ENCODE measurements at regions not wholly inside any gene's neighbourhood (a gene's known extent, or its start where the extent isn't known, plus 50 kb on each side); places are given as distances from the start of the nearest gene placed in this dataset.
"Not testable (repeated sequence)": the region's sequence is repeated elsewhere in the genome, so short reads cannot be mapped to it uniquely, and the experiment has no call there.

- Histone ChIP-seq H3F3A (ENCODE audit: low read depth) (no peaks in the 10 kb centered on the region), H3K4me3 (ENCODE audit: low read length, poor library complexity, severe bottlenecking) (no peak overlapping the region), H4K20me1 (ENCODE audit: insufficient read depth, low read length, poor library complexity, severe bottlenecking) (no peaks in the 10 kb centered on the region), H3K9ac (ENCODE audit: low read depth, low read length, poor library complexity, severe bottlenecking) (no peak overlapping the region), H3K36me3 (ENCODE audit: insufficient read depth, low read length) (no peaks in the 10 kb centered on the region), H2AFZ (ENCODE audit: low read length) (no peak overlapping the region), H3K4me1 (ENCODE audit: insufficient read depth, low read length, poor library complexity, severe bottlenecking) (no peaks in the 10 kb centered on the region), H3K79me2 (ENCODE audit: insufficient read depth, low read length) (no peaks in the 10 kb centered on the region), H3K9me3 (ENCODE audit: insufficient read depth, low read depth, low read length) (no peaks in the 10 kb centered on the region), H3K9me2 (replicated peaks; ENCODE audit: low read depth, low read length) (no peaks in the 10 kb centered on the region), H3K27me3 (ENCODE audit: insufficient read depth, low read length, poor library complexity, severe bottlenecking) (no peaks in the 10 kb centered on the region), H3K4me2 (ENCODE audit: low read depth, low read length, poor library complexity, severe bottlenecking) (no peak overlapping the region)
- no peak for TF ChIP-seq CTCF (conservative IDR thresholded peaks at IDR 0.05; ENCODE audit: low read length)
- no peak for TF ChIP-seq EZH2phosphoT487 (IDR thresholded peaks at IDR 0.05; ENCODE audit: borderline replicate concordance)
Measured at GRCh38 chr6:134663800-134664535, 285.9 kb downstream of the ALDH8A1 start.

GRCh38 chr6:134663356-134663755 lies 286.5 kb downstream of the ALDH8A1 start:
- H2AFZ ChIP-seq (ENCODE audit: low read length): no peak overlapping the region
- no peaks in the 10 kb centered on the region for H3K4me1 ChIP-seq (ENCODE audit: insufficient read depth, low read length, poor library complexity, severe bottlenecking)

GRCh38 chr6:134662077-134662700 lies 287.7 kb downstream of the ALDH8A1 start:
- H3K9me3 ChIP-seq (ENCODE audit: insufficient read depth, low read depth, low read length): no peaks in the 10 kb centered on the region
- no peak overlapping the region for H3K4me2 ChIP-seq (ENCODE audit: low read depth, low read length, poor library complexity, severe bottlenecking)
- TF ChIP-seq EZH2phosphoT487 (IDR thresholded peaks at IDR 0.05; ENCODE audit: borderline replicate concordance) (no peak), CTCF (conservative IDR thresholded peaks at IDR 0.05; ENCODE audit: low read length) (no peak)
- no peaks in the 10 kb centered on the region for H3K9me2 ChIP-seq (replicated peaks; ENCODE audit: low read depth, low read length)
- H2AFZ ChIP-seq (ENCODE audit: low read length): no peak overlapping the region
- H3K9ac ChIP-seq (ENCODE audit: low read depth, low read length, poor library complexity, severe bottlenecking): no peak overlapping the region
- H3K36me3 ChIP-seq (ENCODE audit: insufficient read depth, low read length): no peaks in the 10 kb centered on the region
- no peaks in the 10 kb centered on the region for H3F3A ChIP-seq (ENCODE audit: low read depth)
- H3K27me3 ChIP-seq (ENCODE audit: insufficient read depth, low read length, poor library complexity, severe bottlenecking): no peaks in the 10 kb centered on the region
- H4K20me1 ChIP-seq (ENCODE audit: insufficient read depth, low read length, poor library complexity, severe bottlenecking): no peaks in the 10 kb centered on the region
- no peaks in the 10 kb centered on the region for H3K79me2 ChIP-seq (ENCODE audit: insufficient read depth, low read length)
- H3K4me1 ChIP-seq (ENCODE audit: insufficient read depth, low read length, poor library complexity, severe bottlenecking): no peaks in the 10 kb centered on the region
- H3K4me3 ChIP-seq (ENCODE audit: low read length, poor library complexity, severe bottlenecking): no peak overlapping the region

More at GRCh38 chr6:134663356-134663755, 286.5 kb downstream of the ALDH8A1 start:
- Histone ChIP-seq H3K27me3 (ENCODE audit: insufficient read depth, low read length, poor library complexity, severe bottlenecking) (no peaks in the 10 kb centered on the region), H3K9ac (ENCODE audit: low read depth, low read length, poor library complexity, severe bottlenecking) (no peak overlapping the region), H3K36me3 (ENCODE audit: insufficient read depth, low read length) (no peaks in the 10 kb centered on the region), H3K4me3 (ENCODE audit: low read length, poor library complexity, severe bottlenecking) (no peak overlapping the region), H3K79me2 (ENCODE audit: insufficient read depth, low read length) (no peaks in the 10 kb centered on the region), H3F3A (ENCODE audit: low read depth) (no peaks in the 10 kb centered on the region), H4K20me1 (ENCODE audit: insufficient read depth, low read length, poor library complexity, severe bottlenecking) (no peaks in the 10 kb centered on the region), H3K9me2 (replicated peaks; ENCODE audit: low read depth, low read length) (no peaks in the 10 kb centered on the region), H3K9me3 (ENCODE audit: insufficient read depth, low read depth, low read length) (no peaks in the 10 kb centered on the region), H3K4me2 (ENCODE audit: low read depth, low read length, poor library complexity, severe bottlenecking) (no peak overlapping the region)
- TF ChIP-seq EZH2phosphoT487 (IDR thresholded peaks at IDR 0.05; ENCODE audit: borderline replicate concordance) (no peak), CTCF (conservative IDR thresholded peaks at IDR 0.05; ENCODE audit: low read length) (no peak)

- not testable (repeated sequence) for H4K20me1 ChIP-seq (ENCODE audit: insufficient read depth, low read length, poor library complexity, severe bottlenecking); H3K9me2 ChIP-seq (replicated peaks; ENCODE audit: low read depth, low read length); H3K4me2 ChIP-seq (ENCODE audit: low read depth, low read length, poor library complexity, severe bottlenecking); H2AFZ ChIP-seq (ENCODE audit: low read length); H3K4me3 ChIP-seq (ENCODE audit: low read length, poor library complexity, severe bottlenecking); H3K4me1 ChIP-seq (ENCODE audit: insufficient read depth, low read length, poor library complexity, severe bottlenecking); H3K79me2 ChIP-seq (ENCODE audit: insufficient read depth, low read length); H3K9me3 ChIP-seq (ENCODE audit: insufficient read depth, low read depth, low read length); H3K27me3 ChIP-seq (ENCODE audit: insufficient read depth, low read length, poor library complexity, severe bottlenecking); H3F3A ChIP-seq (ENCODE audit: low read depth); H3K36me3 ChIP-seq (ENCODE audit: insufficient read depth, low read length); H3K9ac ChIP-seq (ENCODE audit: low read depth, low read length, poor library complexity, severe bottlenecking)
Measured at GRCh38 chr6:134659885-134660284, 290.0 kb downstream of the ALDH8A1 start.

Data from Loucy (cell line).